ENCODE measurements at regions not wholly inside any gene's neighbourhood (a gene's known extent, or its start where the extent isn't known, plus 50 kb on each side); places are given as distances from the start of the nearest gene placed in this dataset.
"Not testable (repeated sequence)": the region's sequence is repeated elsewhere in the genome, so short reads cannot be mapped to it uniquely, and the experiment has no call there.

- DNase-seq (no peak), ATAC-seq (no peak)
- intact Hi-C loops (cut with micrococcal nuclease): no loop called here
These were observed 428.7 kb downstream of the CNTNAP4 start for GRCh38 chr16:76705892-76706291.

- DNase-seq (no peak), ATAC-seq (no peak)
- intact Hi-C loops (cut with micrococcal nuclease): no loop called here
These were observed 436.0 kb downstream of the CNTNAP4 start for GRCh38 chr16:76713191-76713590.

- DNase-seq; ATAC-seq; intact Hi-C loops (cut with micrococcal nuclease): not testable (repeated sequence)
These were observed 439.1 kb downstream of the CNTNAP4 start for GRCh38 chr16:76716251-76716650.

GRCh38 chr16:76724181-76724580 lies 447.0 kb downstream of the CNTNAP4 start:
- ATAC-seq (no peak), DNase-seq (no peak)

GRCh38 chr16:76729525-76729924 lies 452.3 kb downstream of the CNTNAP4 start:
- intact Hi-C loops (cut with micrococcal nuclease): no loop called here
- ATAC-seq (no peak), DNase-seq (no peak)

More at GRCh38 chr16:76724181-76724580, 447.0 kb downstream of the CNTNAP4 start:
- intact Hi-C loops (cut with micrococcal nuclease): no loop called here

- no peak for DNase-seq
- no peak for ATAC-seq
- intact Hi-C loops (cut with micrococcal nuclease): no loop called here
These were observed 455.7 kb downstream of the CNTNAP4 start for GRCh38 chr16:76732894-76733293.

GRCh38 chr16:76741623-76742022 lies 449.4 kb upstream of the MON1B start:
- intact Hi-C loops (cut with micrococcal nuclease): no loop called here
- ATAC-seq: no peak
- DNase-seq: no peak

- ATAC-seq (no peak), DNase-seq (no peak)
- intact Hi-C loops (cut with micrococcal nuclease): no loop called here
These were observed 442.3 kb upstream of the MON1B start for GRCh38 chr16:76748461-76749348.

DNA sequence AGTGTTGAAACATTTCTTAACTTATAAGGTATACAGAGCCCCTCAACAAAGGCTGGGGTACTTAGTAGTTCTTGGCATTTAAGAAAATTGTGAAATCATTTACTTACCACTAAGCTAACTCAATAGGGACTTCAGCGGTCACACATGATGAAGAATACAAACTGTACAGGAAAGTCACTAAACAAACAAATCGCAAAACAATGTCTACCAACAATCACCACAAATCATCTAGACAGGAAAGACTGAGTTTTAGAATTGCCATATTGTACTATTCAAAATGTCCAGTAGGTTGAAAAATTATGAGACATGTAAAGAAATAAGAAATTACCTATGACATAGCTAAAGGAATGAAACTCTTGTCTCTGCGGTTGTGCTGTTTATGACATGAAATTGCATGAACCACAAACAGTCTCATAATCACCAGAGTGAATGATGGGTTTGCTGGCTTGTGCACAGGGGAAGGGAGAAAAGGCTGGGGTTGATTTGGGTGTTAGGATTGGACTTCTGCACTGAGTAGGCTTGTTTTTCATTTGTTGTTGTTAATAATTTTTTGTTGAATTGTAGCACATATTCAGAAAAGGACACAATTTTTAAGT lies 441.1 kb upstream of the MON1B start:
- intact Hi-C loops (cut with micrococcal nuclease): no loop called here
- ATAC-seq: no peak

GRCh38 chr16:76755496-76755895 lies 435.5 kb upstream of the MON1B start:
- intact Hi-C loops (cut with micrococcal nuclease): no loop called here
- no peak for ATAC-seq

More for the DNA sequence above, 441.1 kb upstream of the MON1B start:
- DNase-seq: no peak

GRCh38 chr16:76756423-76756822 lies 434.6 kb upstream of the MON1B start:
- DNase-seq (no peak), ATAC-seq (no peak)
- intact Hi-C loops (cut with micrococcal nuclease): no loop called here

More at GRCh38 chr16:76755496-76755895, 435.5 kb upstream of the MON1B start:
- DNase-seq: no peak

- intact Hi-C loops (cut with micrococcal nuclease): no loop called here
- ATAC-seq (no peak), DNase-seq (no peak)
These were observed 434.0 kb upstream of the MON1B start for GRCh38 chr16:76756951-76757350.

- ATAC-seq (no peak), DNase-seq (no peak)
- intact Hi-C loops (cut with micrococcal nuclease): no loop called here
These were observed 424.5 kb upstream of the MON1B start for GRCh38 chr16:76766538-76766937.

DNA sequence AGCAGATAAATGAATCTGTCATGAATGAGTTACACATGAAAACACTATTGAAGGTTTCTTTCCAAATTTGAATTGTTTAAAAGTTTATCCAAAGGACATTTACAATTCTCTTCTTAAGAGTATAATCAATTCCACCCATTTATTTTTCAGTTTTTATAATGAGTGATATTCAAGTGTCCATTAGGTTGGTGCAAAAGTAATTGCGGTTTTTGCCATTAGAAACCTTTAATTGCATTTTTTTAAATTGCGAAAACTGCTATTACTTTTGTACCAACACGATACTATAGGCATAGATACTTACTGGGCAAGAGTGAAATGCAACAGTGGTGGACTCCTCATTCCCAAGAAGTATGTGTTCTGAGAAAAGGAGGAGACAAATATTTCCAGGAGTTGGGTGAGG lies 422.7 kb upstream of the MON1B start:
- ATAC-seq: no peak
- intact Hi-C loops (cut with micrococcal nuclease): no loop called here
- no peak for DNase-seq

DNA sequence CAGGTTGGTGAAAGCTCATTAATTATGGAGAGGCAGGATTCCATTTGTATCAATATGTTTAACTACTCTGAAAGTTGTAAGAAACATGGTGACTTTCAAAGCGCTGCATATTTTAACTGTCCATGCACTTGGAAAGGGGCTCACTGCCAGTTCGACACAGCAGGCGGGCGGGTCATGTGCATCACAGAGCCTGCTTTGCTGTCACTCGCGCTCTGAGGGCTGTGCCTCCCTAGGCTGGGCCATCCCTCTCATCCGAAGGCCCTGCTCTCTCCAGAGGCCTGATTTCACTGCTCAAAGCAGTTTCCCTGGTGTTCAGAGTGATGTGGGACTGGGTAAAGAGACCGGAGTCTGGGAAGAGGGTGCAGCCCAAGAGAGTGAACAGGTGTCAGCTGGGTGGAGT lies 422.0 kb upstream of the MON1B start:
- DNase-seq (no peak), ATAC-seq (no peak)
- intact Hi-C loops (cut with micrococcal nuclease): no loop called here

- DNase-seq (no peak), ATAC-seq (no peak)
- intact Hi-C loops (cut with micrococcal nuclease): no loop called here
These were observed 419.8 kb upstream of the MON1B start for GRCh38 chr16:76771216-76771615.

DNA sequence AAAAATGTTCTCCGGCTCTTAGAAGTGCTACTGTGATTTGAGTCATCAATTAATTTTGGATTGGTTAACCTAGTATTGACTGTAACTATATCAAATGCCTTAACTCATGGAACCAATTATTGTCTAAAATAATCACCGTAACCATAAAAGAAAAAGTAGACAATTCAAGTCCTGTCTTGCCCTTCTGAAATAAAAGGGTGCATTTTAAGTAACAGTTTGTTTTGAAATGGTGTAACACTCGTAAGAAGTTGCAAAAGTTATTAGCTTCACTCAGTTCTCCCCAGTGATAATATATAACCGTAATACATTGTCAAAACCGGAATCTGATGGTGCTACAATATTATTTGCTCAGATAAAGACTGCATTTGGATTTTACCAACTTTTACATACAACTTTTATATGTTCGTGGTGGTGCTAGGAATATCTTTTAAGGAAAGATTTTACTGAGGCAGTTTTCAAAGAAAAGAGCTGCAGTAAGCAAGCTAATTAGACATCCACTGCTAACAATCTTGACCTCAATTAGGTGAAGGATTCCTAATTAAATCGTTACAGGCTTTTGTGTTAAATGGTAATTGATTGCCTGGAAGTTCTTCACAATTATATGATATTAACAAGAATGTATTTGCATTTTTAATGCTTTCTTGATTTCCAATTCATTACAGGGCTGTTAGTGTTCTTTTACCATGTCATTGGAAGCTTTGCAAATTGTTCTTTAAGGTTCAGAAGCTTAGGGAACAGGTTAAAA lies 413.1 kb upstream of the MON1B start:
- intact Hi-C loops (cut with micrococcal nuclease): no loop called here
- no peak for ATAC-seq

GRCh38 chr16:76780556-76780955 lies 410.4 kb upstream of the MON1B start:
- no peak for DNase-seq
- intact Hi-C loops (cut with micrococcal nuclease): loop anchor here (10.0 kb wide), 1 partner anchor 64 kb away; no protein-coding TSS in a partner anchor
- no peak for ATAC-seq

More for the DNA sequence above, 413.1 kb upstream of the MON1B start:
- DNase-seq: no peak

DNA sequence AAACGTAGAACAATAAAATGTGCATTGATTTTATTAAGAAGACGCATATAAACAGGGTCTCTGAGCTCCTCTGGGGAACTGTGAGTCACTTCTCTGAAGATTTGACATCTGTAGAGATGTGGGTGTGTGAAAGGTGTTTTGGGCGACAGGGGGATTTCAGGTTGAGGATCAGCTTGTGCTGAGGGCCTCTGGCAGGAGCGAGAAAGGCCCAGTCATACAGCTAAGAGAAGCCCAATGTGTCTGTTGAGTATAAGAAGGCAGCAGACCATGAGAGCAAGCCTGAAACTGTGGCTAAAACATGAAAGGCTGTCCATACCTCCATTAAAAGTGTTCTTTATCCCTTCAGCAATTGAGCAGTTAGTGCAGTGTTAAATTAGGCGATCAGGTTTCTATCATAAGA lies 406.5 kb upstream of the MON1B start:
- no peak for DNase-seq
- ATAC-seq: no peak
- intact Hi-C loops (cut with micrococcal nuclease): loop anchor here (10.0 kb wide), 1 partner anchor 60 kb away; no protein-coding TSS in a partner anchor

DNA sequence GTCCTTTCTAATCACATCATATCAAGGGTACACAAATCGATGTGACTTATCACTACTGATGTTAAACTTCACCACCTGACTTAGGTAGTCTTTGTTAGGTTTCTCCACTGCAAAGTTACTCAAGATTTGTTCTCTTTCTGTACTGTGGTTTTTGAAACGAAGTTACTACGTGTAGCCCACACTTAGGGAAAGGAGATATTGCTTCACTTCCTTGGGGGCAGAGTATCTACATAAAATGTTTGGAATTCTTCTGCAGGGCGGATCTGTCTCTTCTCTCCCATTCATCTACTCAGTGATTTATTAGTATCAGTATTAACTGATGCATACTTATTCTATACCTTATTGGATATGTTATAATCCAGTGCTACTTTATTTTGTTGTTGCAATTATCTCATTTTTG lies 403.6 kb upstream of the MON1B start:
- ATAC-seq (no peak), DNase-seq (no peak)
- intact Hi-C loops (cut with micrococcal nuclease): loop anchor here (10.0 kb wide), 1 partner anchor 57 kb away; no protein-coding TSS in a partner anchor
